ENCODE measurements at regions not wholly inside any gene's neighbourhood (a gene's known extent, or its start where the extent isn't known, plus 50 kb on each side); places are given as distances from the start of the nearest gene placed in this dataset.

DNA sequence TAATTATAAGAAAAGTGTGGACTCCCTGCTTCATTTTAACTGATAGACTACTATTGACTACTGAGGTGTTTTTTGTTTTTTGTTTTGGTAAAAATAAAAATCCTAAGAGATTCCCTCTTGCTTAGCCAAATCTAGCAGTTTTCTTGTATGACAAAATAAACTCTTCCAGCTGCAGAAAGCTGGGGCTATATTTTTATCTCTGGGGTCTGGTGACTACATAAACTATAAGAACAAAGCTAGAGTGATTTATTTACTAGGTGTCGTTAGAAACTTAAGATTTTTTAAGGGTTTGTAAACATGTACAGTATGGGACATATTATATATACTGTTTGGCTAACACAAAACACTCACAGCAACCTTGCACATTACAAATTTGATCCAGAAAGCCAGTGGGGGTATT, 467.4 kb upstream of the MPDZ start:
- no peak for TF ChIP-seq EZH2 (optimal IDR thresholded peaks at IDR 0.05; ENCODE audit: low read depth, low read length)
- no peak for TF ChIP-seq CTCF (IDR thresholded peaks at IDR 0.05; ENCODE audit: low read length)
